Ovary (tissue), 3 donors: ENCODE measurements at regions not wholly inside any gene's neighbourhood (a gene's known extent, or its start where the extent isn't known, plus 50 kb on each side); places are given as distances from the start of the nearest gene placed in this dataset.

Experiments
- POLR2A ChIP-seq: fragments of 450-650 bp; IDR thresholded peaks from one replicate; pipeline ENCODE4 v1.6.1; 2017; ENCODE audit warnings: antibody characterized with exemption, mild to moderate bottlenecking, moderate library complexity
- TF ChIP-seq, protein P1 (sequence below), 3 donors: fragments of 450-650 bp in 2 of 3; fragments of 200-600 bp in 1 of 3; IDR thresholded peaks; one replicate each; pipeline versions ENCODE4 v1.5.1 to v1.8.0; 2016 to 2022; ENCODE audit warnings: antibody characterized with exemption in 3 of 3, mild to moderate bottlenecking in 1 of 3
- donor health status: DM: no; HTN: no; CAD: no.

DNA sequence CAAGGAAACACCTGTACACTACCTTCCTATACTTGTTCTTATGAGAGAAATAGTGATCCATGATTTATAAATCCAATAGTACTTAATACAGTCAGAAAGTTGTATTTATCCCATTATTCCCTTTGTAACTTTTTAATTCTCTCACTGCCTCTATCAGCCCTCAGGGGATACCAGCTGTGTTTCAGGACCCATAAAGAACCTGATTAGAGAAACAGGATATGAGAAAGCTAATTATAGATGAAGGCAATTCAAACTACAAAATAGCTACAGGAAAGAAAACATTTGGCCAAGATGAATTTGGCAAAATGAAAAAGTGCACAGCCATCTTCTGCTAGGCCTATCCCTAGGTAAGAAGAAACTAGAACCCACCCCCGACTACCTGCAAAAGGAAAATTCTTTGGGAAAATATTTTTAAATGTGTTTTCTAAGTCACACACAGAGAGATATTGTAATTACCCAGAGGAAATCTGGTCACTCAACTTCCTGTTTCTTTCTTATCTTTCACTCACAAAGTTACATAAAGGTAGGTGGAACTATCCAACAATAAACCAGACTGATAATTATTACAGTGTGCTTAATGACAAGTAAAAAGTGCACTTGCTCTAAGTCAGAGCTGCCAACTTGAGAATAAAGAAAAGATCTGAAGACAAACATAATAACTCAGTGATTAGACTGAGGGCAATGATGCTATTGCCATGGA lies 836.5 kb upstream of the HTR2C start:
- TF ChIP-seq POLR2A, result no peak
- TF ChIP-seq, protein P1, sequence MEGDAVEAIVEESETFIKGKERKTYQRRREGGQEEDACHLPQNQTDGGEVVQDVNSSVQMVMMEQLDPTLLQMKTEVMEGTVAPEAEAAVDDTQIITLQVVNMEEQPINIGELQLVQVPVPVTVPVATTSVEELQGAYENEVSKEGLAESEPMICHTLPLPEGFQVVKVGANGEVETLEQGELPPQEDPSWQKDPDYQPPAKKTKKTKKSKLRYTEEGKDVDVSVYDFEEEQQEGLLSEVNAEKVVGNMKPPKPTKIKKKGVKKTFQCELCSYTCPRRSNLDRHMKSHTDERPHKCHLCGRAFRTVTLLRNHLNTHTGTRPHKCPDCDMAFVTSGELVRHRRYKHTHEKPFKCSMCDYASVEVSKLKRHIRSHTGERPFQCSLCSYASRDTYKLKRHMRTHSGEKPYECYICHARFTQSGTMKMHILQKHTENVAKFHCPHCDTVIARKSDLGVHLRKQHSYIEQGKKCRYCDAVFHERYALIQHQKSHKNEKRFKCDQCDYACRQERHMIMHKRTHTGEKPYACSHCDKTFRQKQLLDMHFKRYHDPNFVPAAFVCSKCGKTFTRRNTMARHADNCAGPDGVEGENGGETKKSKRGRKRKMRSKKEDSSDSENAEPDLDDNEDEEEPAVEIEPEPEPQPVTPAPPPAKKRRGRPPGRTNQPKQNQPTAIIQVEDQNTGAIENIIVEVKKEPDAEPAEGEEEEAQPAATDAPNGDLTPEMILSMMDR (IDR thresholded peaks at IDR 0.05), result no peak
